WTC11 (cell line): ENCODE measurements at regions not wholly inside any gene's neighbourhood (a gene's known extent, or its start where the extent isn't known, plus 50 kb on each side); places are given as distances from the start of the nearest gene placed in this dataset.

Experiments used
- ELF4 ChIP-seq: sonication (generic); formaldehyde crosslinking; IDR thresholded peaks from 2 replicates; pipeline ENCODE4 v1.8.1; 2022; ENCODE audit warnings: low read depth, mild to moderate bottlenecking, moderate library complexity, missing genetic modification reagents
- TF ChIP-seq, protein P1 (sequence below): sonication (generic); formaldehyde crosslinking; IDR thresholded peaks from 2 replicates; pipeline ENCODE4 v1.8.1; 2022; ENCODE audit warnings: mild to moderate bottlenecking, moderate library complexity, missing genetic modification reagents
- TF ChIP-seq, protein P2 (sequence below): sonication (generic); formaldehyde crosslinking; conservative IDR thresholded peaks from 2 replicates; pipeline ENCODE4 v1.8.1; 2023; ENCODE audit warnings: mild to moderate bottlenecking, low read depth, missing genetic modification reagents, moderate library complexity

DNA sequence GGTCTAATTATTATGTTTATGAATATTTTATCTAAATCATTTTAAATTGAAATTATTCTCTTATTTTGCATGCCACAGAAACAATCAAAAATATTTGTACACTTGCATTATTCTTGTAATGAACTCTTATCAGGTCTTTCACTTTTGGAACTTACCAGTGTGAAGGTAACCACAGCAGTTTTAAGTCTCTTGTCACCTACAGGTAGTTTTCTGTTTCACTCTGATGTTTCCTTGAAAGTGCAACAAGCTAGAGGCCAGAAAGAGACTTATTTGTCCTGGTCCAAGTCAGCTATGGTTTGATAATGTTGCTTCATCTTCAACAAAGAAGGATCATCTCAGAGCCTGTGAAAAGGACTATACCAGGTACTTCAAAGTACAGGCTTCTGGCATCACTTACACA lies 133.4 kb upstream of the NBEA start:
- TF ChIP-seq, protein P1, sequence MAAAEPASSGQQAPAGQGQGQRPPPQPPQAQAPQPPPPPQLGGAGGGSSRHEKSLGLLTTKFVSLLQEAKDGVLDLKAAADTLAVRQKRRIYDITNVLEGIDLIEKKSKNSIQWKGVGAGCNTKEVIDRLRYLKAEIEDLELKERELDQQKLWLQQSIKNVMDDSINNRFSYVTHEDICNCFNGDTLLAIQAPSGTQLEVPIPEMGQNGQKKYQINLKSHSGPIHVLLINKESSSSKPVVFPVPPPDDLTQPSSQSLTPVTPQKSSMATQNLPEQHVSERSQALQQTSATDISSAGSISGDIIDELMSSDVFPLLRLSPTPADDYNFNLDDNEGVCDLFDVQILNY (CRISPR knock-in tag): no peak
- TF ChIP-seq, protein P2, sequence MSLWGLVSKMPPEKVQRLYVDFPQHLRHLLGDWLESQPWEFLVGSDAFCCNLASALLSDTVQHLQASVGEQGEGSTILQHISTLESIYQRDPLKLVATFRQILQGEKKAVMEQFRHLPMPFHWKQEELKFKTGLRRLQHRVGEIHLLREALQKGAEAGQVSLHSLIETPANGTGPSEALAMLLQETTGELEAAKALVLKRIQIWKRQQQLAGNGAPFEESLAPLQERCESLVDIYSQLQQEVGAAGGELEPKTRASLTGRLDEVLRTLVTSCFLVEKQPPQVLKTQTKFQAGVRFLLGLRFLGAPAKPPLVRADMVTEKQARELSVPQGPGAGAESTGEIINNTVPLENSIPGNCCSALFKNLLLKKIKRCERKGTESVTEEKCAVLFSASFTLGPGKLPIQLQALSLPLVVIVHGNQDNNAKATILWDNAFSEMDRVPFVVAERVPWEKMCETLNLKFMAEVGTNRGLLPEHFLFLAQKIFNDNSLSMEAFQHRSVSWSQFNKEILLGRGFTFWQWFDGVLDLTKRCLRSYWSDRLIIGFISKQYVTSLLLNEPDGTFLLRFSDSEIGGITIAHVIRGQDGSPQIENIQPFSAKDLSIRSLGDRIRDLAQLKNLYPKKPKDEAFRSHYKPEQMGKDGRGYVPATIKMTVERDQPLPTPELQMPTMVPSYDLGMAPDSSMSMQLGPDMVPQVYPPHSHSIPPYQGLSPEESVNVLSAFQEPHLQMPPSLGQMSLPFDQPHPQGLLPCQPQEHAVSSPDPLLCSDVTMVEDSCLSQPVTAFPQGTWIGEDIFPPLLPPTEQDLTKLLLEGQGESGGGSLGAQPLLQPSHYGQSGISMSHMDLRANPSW (CRISPR knock-in tag): no peak
- TF ChIP-seq ELF4 (CRISPR knock-in tag): no peak
